Skin of body (tissue), 1 donor: ENCODE measurements at regions not wholly inside any gene's neighbourhood (a gene's known extent, or its start where the extent isn't known, plus 50 kb on each side); places are given as distances from the start of the nearest gene placed in this dataset.
A peak's percentile ranks its signal among the peaks of the same experiment; 100 is the strongest.

ENCODE experiments used
- DNase-seq: peaks from one replicate; lab custom pipeline; 2025; lab: John Stamatoyannopoulos, UW

GRCh38 chr11:13104619-13105236 is 95.6 kb downstream of the RASSF10 start:
- DNase-seq = no peak

- peak; percentile 18 for DNase-seq
These were observed 96.2 kb downstream of the RASSF10 start for GRCh38 chr11:13105237-13105844.

- no peak for DNase-seq
These were observed 98.5 kb downstream of the RASSF10 start for GRCh38 chr11:13107544-13108044.

GRCh38 chr11:13108416-13108815 is 99.3 kb downstream of the RASSF10 start:
- no peak for DNase-seq

- DNase-seq = no peak
These were observed 100.5 kb downstream of the RASSF10 start for GRCh38 chr11:13109616-13110015.

GRCh38 chr11:13110145-13110544 is 101.0 kb downstream of the RASSF10 start:
- no peak for DNase-seq

- no peak for DNase-seq
These were observed 102.1 kb downstream of the RASSF10 start for GRCh38 chr11:13110929-13111812.

GRCh38 chr11:13111813-13112130 is 102.7 kb downstream of the RASSF10 start:
- DNase-seq = no peak

GRCh38 chr11:13114566-13115379 is 105.7 kb downstream of the RASSF10 start:
- no peak for DNase-seq

- DNase-seq = no peak
These were observed 106.2 kb downstream of the RASSF10 start for GRCh38 chr11:13115380-13115675.

- no peak for DNase-seq
These were observed 107.4 kb downstream of the RASSF10 start for GRCh38 chr11:13116491-13116890.

GRCh38 chr11:13117344-13117743 is 108.2 kb downstream of the RASSF10 start:
- no peak for DNase-seq

- DNase-seq = no peak
These were observed 109.1 kb downstream of the RASSF10 start for GRCh38 chr11:13118194-13118593.

- DNase-seq = no peak
These were observed 109.5 kb downstream of the RASSF10 start for GRCh38 chr11:13118650-13119049.

- no peak for DNase-seq
These were observed 110.2 kb downstream of the RASSF10 start for GRCh38 chr11:13119361-13119760.

GRCh38 chr11:13119941-13120520 is 110.9 kb downstream of the RASSF10 start:
- no peak for DNase-seq

GRCh38 chr11:13120691-13121090 is 111.6 kb downstream of the RASSF10 start:
- DNase-seq = no peak

- no peak for DNase-seq
These were observed 117.3 kb downstream of the RASSF10 start for GRCh38 chr11:13126430-13126829.

- no peak for DNase-seq
These were observed 118.0 kb downstream of the RASSF10 start for GRCh38 chr11:13127161-13127560.

GRCh38 chr11:13128354-13128753 is 119.2 kb downstream of the RASSF10 start:
- DNase-seq = no peak

- DNase-seq = no peak
These were observed 125.0 kb downstream of the RASSF10 start for GRCh38 chr11:13134066-13134465.
